ENCODE measurements at regions not wholly inside any gene's neighbourhood (a gene's known extent, or its start where the extent isn't known, plus 50 kb on each side); places are given as distances from the start of the nearest gene placed in this dataset.

GRCh38 chr2:39535636-39536185 is 98.6 kb upstream of the MAP4K3 start:
- DNase-seq = no peak

GRCh38 chr2:39537150-39537549 is 100.1 kb upstream of the MAP4K3 start:
- no peak for DNase-seq

- DNase-seq = no peak
These were observed 101.6 kb upstream of the MAP4K3 start for GRCh38 chr2:39538718-39539117.

DNA sequence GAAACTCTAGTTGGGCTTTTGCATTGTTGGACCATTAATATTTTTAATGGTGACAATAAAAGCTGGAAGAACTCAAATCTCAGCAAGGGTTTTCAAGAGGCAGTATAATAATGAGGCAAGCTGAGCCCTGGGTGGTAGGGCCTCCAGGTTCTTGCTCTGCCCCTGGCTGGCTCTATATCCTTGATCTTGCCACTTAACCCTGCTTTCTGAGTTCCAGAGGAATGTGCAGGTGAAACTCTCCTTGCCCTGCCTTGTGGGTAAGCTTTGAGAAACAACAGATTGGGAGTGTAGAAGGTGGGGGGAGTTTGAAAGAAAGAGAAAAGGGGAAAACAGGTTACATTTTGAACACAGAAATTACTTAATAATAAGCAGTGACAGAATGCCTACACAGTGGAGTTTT is 103.3 kb upstream of the MAP4K3 start:
- no peak for DNase-seq

GRCh38 chr2:39541011-39541930 is 104.2 kb upstream of the MAP4K3 start:
- no peak for DNase-seq

DNA sequence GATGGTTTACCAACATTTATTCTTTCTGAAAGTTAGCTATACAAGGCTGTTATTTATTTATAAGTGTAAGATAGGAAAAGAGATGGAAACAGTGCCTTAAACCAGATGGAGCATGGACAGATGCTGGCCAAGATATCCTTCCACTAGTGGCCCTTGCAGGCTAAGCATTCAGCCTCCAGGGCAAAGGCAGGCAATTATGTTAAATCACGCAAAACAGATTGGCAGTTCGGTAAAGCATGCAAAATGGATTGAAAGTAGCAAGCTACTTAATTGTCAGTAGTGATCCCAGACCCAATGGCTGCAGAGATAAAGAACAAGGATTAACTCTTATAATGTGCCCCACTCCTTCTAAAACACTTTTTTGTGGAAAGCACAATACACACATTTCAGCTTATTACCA is 105.4 kb upstream of the MAP4K3 start:
- DNase-seq = no peak

DNA sequence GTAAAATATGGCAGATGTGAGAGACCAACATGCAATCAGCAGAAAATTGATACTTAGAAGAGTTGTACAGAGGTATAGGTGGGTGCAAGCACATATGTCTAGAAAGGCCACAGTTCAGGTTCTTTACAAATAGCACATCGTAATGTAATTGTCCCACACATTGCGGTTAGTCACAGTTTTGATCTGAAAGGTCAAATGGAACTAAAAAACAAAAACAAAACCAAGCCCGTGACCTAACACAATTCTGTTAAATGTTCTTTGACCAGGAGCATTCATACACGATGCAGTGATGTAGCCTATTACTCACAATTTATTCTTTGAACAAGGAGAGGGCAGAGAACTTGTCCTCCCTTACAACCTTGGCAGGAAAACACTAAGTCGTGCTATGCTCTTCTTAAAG is 108.9 kb upstream of the MAP4K3 start:
- DNase-seq = no peak

- no peak for DNase-seq
These were observed 109.3 kb upstream of the MAP4K3 start for GRCh38 chr2:39546409-39546808.

DNA sequence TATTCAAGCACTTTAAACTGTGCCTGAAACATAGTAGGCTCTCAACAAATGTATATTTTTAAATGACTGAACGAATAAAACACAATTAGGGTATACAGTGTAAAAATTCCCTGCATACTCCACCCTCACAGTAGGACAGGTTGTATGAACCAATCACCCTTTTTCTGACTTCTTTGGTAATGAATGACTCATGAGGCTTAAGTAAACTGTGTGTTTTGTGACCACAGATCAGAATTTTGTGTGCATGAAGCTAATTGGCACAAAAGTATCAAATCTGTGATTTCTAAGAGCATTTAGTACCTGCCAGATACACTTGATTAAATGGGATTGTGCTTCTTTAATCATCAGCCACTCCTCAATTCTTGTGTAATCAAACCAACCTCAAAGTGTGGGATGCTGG is 109.9 kb upstream of the MAP4K3 start:
- DNase-seq = no peak

GRCh38 chr2:39547811-39548719 is 111.0 kb upstream of the MAP4K3 start:
- no peak for DNase-seq

DNA sequence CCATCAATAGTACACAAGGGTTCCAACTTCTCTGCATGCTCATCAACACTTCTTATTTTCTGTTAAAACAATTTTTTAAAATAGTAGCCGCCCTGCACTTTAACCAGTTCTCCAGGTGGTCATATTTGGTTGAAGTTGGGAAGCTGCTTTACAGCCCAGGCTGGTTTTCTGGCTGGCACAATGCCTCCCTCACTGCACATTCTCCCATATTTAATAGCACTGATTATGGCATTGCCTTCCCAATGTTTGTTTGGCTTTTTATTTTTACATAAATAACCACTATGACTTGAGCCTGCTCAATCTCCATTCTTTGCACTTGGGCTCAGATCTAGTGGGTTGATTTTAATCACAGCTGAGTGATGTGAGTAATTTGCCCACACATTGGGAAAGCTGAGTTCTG is 111.9 kb upstream of the MAP4K3 start:
- DNase-seq = no peak

- no peak for DNase-seq
These were observed 112.8 kb upstream of the MAP4K3 start for GRCh38 chr2:39549718-39550464.

GRCh38 chr2:39550701-39551285 is 113.7 kb upstream of the MAP4K3 start:
- no peak for DNase-seq

DNA sequence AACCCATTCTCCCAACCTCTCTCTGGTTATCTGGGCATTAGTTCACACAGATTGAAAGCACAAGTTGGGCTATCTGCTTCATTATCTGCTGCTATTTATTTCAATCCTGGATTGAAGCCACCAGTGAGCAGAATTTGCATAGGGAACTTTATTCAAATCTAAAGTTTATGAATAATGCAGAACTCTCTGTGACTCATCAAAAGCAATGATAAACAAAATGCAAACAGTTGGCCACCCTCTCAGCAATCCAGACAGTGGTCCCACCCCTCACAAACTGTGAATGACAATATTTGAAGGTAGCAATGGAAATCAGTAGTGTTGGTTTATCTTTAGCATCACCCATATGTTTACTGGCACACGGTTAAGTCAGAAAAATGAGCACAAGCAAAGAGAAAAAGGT is 106.8 kb upstream of the TMEM178A start:
- DNase-seq = no peak

- no peak for DNase-seq
These were observed 102.1 kb upstream of the TMEM178A start for GRCh38 chr2:39563572-39563971.

- no peak for DNase-seq
These were observed 98.2 kb upstream of the TMEM178A start for GRCh38 chr2:39567507-39567906.

- no peak for DNase-seq
These were observed 97.6 kb upstream of the TMEM178A start for GRCh38 chr2:39568116-39568515.

GRCh38 chr2:39568561-39569006 is 97.1 kb upstream of the TMEM178A start:
- DNase-seq = peak; percentile 42 to 80 (median 71)

DNA sequence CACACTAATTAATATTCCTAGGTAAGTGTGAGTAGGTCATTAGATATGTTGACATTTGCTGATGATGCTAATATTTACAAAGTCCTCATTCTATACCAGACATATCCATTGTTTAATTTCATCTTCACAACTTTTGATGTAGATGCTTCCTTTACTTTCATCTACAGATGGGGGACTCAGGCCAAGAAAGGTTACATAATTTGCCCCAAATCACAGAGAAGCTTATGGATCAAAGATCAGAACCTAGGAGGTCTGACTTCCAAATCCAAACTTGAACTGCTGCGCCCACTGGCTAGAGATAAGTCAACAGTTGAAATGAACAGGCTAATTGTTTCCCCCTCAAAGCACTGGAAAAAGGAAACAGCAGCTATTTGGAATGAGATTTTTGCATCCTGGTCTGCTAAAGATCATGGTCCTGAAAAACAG is 95.6 kb upstream of the TMEM178A start:
- no peak for DNase-seq

DNA sequence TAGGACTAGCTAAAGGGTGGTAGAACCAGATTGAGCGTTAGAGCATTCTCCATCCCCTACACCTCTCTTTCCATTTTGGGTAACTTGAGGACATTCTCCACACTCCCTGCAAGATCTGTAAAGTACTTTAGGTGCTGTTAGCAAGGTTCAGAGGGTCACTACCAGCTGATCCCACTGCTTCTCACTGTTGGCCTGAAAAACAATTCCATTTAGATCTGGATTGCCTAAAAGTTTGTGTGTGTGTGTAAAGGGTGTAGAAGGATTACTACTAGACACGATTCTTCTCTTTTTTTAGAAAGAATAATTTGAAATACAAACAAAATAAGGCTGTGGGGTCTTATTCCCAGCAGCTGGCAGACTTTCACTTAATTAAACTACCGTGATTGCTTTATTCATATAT is 95.1 kb upstream of the TMEM178A start:
- DNase-seq = no peak

DNA sequence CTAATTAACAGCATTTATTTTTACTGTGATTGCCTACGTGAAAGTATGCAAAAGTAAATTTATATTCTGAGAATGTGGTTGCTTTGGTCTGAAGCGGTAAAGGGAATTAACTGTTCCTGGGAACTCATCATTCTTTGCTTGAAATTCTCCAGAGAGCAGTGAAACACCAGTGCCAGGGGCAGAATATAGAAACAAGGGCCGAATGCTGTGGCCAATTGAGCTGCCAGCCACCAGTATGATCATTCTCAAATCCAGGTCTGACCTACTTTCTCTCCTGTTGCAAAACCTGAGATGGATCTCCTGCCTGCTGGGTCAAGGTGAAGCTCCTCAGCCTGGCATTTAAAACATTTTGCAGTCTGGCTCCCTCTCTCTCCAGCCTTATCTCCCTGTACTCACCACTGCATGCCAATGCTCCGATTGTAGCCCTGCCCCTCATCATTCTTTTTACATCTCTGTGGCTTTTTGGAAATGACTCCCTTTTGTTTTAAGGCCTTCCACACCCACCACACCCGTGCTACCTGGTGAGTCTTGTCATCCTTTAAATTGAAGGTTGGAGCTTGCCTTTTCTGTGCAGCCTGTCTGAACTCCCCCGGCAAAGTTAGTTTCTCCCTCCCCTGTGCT is 94.5 kb upstream of the TMEM178A start:
- DNase-seq = no peak

Data from muscle of back (tissue), 3 donors.